ENCODE measurements at regions not wholly inside any gene's neighbourhood (a gene's known extent, or its start where the extent isn't known, plus 50 kb on each side); places are given as distances from the start of the nearest gene placed in this dataset.
"Not testable (repeated sequence)": the region's sequence is repeated elsewhere in the genome, so short reads cannot be mapped to it uniquely, and the experiment has no call there.

- H2AK5ac ChIP-seq (ENCODE audit: low read depth, low read length); H3K18ac ChIP-seq (ENCODE audit: low read depth, low read length); H2BK5ac ChIP-seq (ENCODE audit: low read depth, low read length, poor library complexity, severe bottlenecking); in situ Hi-C loops (cut with MboI; ENCODE audit: low sequenced_read_pairs); H3K4me1 ChIP-seq (ENCODE audit: control insufficient read depth, insufficient read depth, low read length); H3K36me3 ChIP-seq (ENCODE audit: control insufficient read depth, insufficient read depth, low read length); H3K9me1 ChIP-seq (ENCODE audit: insufficient read depth, low read length); H3K14ac ChIP-seq (replicated peaks; ENCODE audit: low read depth, low read length); H3K23ac ChIP-seq (ENCODE audit: low read depth, low read length); H3K79me1 ChIP-seq (ENCODE audit: low read depth in 1 of 2, low read length in 2 of 2); H3K56ac ChIP-seq (ENCODE audit: extremely low read depth, insufficient read depth, low read length); POLR2A ChIA-PET (ENCODE audit: unreplicated experiment); H2BK20ac ChIP-seq (ENCODE audit: low read depth, low read length); H4K91ac ChIP-seq (ENCODE audit: insufficient read depth, low read depth, low read length); H3K4me2 ChIP-seq (ENCODE audit: low read depth, low read length); CTCF ChIA-PET; H3K4me3 ChIP-seq (ENCODE audit: insufficient read depth, low read depth, low read length); H2AFZ ChIP-seq (replicated peaks; ENCODE audit: low read length, poor library complexity); H4K20me1 ChIP-seq (ENCODE audit: insufficient read depth, low read length); H3K4ac ChIP-seq (ENCODE audit: low read depth, low read length); BruUV-seq (replicated peaks); ATAC-seq (ENCODE audit: low read depth); H3K9me3 ChIP-seq (ENCODE audit: control insufficient read depth, insufficient read depth, low read length); H3K27me3 ChIP-seq (ENCODE audit: control insufficient read depth, insufficient read depth, low read length); H3K27ac ChIP-seq (ENCODE audit: insufficient read depth, low read length); dilution Hi-C loops (cut with HindIII; ENCODE audit: low sequenced_read_pairs, unreplicated experiment); DNase-seq; H4K8ac ChIP-seq (ENCODE audit: low read depth in 2 of 2, low read length in 2 of 2); H2AK9ac ChIP-seq (replicated peaks; ENCODE audit: low read depth, low read length, poor library complexity); H2BK15ac ChIP-seq (ENCODE audit: low read depth, low read length); intact Hi-C loops (cut with micrococcal nuclease); H2BK120ac ChIP-seq (ENCODE audit: low read depth, low read length); H3K9ac ChIP-seq (ENCODE audit: low read depth, low read length); H4K5ac ChIP-seq (ENCODE audit: low read depth, low read length): not testable (repeated sequence)
- WGBS, 2 experiments (ENCODE audit: extremely low coverage in 2 of 2, insufficient read length in 1 of 2): no CpG with 5 or more reads among the region's 4 CpGs
Observed at GRCh38 chrX:92110410-92110911, 331.3 kb downstream of the PCDH11X start.

GRCh38 chrX:92117701-92118100, 338.5 kb downstream of the PCDH11X start:
- H3K4ac ChIP-seq (ENCODE audit: low read depth, low read length); DNase-seq; H3K27me3 ChIP-seq (ENCODE audit: control insufficient read depth, insufficient read depth, low read length); H4K20me1 ChIP-seq (ENCODE audit: insufficient read depth, low read length); H3K4me2 ChIP-seq (ENCODE audit: low read depth, low read length); H2AK5ac ChIP-seq (ENCODE audit: low read depth, low read length); dilution Hi-C loops (cut with HindIII; ENCODE audit: low sequenced_read_pairs, unreplicated experiment); H3K4me1 ChIP-seq (ENCODE audit: control insufficient read depth, insufficient read depth, low read length); BruUV-seq (replicated peaks); H3K9ac ChIP-seq (ENCODE audit: low read depth, low read length); intact Hi-C loops (cut with micrococcal nuclease); H3K27ac ChIP-seq (ENCODE audit: insufficient read depth, low read length); H4K5ac ChIP-seq (ENCODE audit: low read depth, low read length); H3K9me3 ChIP-seq (ENCODE audit: control insufficient read depth, insufficient read depth, low read length); H3K56ac ChIP-seq (ENCODE audit: extremely low read depth, insufficient read depth, low read length); H4K91ac ChIP-seq (ENCODE audit: insufficient read depth, low read depth, low read length); H3K23ac ChIP-seq (ENCODE audit: low read depth, low read length); ATAC-seq (ENCODE audit: low read depth); H2BK20ac ChIP-seq (ENCODE audit: low read depth, low read length); H2BK15ac ChIP-seq (ENCODE audit: low read depth, low read length); H4K8ac ChIP-seq (ENCODE audit: low read depth in 2 of 2, low read length in 2 of 2); H2BK120ac ChIP-seq (ENCODE audit: low read depth, low read length); H3K79me1 ChIP-seq (ENCODE audit: low read depth in 1 of 2, low read length in 2 of 2); in situ Hi-C loops (cut with MboI; ENCODE audit: low sequenced_read_pairs); H3K4me3 ChIP-seq (ENCODE audit: insufficient read depth, low read depth, low read length); H3K18ac ChIP-seq (ENCODE audit: low read depth, low read length); CTCF ChIA-PET; H2BK5ac ChIP-seq (ENCODE audit: low read depth, low read length, poor library complexity, severe bottlenecking); H3K36me3 ChIP-seq (ENCODE audit: control insufficient read depth, insufficient read depth, low read length); H3K9me1 ChIP-seq (ENCODE audit: insufficient read depth, low read length); H3K14ac ChIP-seq (replicated peaks; ENCODE audit: low read depth, low read length); POLR2A ChIA-PET (ENCODE audit: unreplicated experiment); H2AK9ac ChIP-seq (replicated peaks; ENCODE audit: low read depth, low read length, poor library complexity); H2AFZ ChIP-seq (replicated peaks; ENCODE audit: low read length, poor library complexity): not testable (repeated sequence)
- 40% methylated on average over 1 of the region's 3 CpGs; no CpG with 5 or more reads in 1 of the 2 experiments for WGBS, 2 experiments (ENCODE audit: extremely low coverage in 2 of 2, insufficient read length in 1 of 2)
